MM.1S (cell line): ENCODE measurements at regions not wholly inside any gene's neighbourhood (a gene's known extent, or its start where the extent isn't known, plus 50 kb on each side); places are given as distances from the start of the nearest gene placed in this dataset.

Experiments used
- DNase-seq: peaks from one replicate; pipeline ENCODE4 v3.0.0-alpha.2; 2015
- H2AFZ ChIP-seq: fragments of 300-600 bp; sonication (generic); 2 replicates; pipeline ENCODE4 v1.6.0; 2016; ENCODE audit warnings: antibody characterized with exemption, low read length
- H3F3A ChIP-seq: fragments of 300-600 bp; sonication (generic); 2 replicates; pipeline ENCODE4 v1.6.1; 2016; ENCODE audit warnings: mild to moderate bottlenecking, antibody characterized with exemption, low read length, moderate library complexity, mixed read lengths; ENCODE audit not compliant: insufficient read depth
- H3K27ac ChIP-seq: fragments of 300-600 bp; sonication (generic); 2 replicates; pipeline ENCODE4 v1.5.1; 2016; ENCODE audit warnings: mild to moderate bottlenecking, low read length
- H3K27me3 ChIP-seq: fragments of 300-600 bp; sonication (generic); replicated peaks from 2 replicates; pipeline ENCODE4 v1.6.0; 2016; ENCODE audit warnings: low read length; ENCODE audit not compliant: insufficient read depth
- H3K36me3 ChIP-seq: fragments of 300-600 bp; sonication (generic); replicated peaks from 2 replicates; pipeline ENCODE4 v1.6.1; 2016; ENCODE audit warnings: mild to moderate bottlenecking, low read length, mixed read lengths; ENCODE audit not compliant: insufficient read depth
- H3K4me1 ChIP-seq: fragments of 300-600 bp; sonication (generic); 2 replicates; pipeline ENCODE4 v1.6.1; 2016; ENCODE audit warnings: low read length, mixed read lengths
- H3K4me2 ChIP-seq: fragments of 300-600 bp; sonication (generic); 2 replicates; pipeline ENCODE4 v1.6.0; 2016; ENCODE audit warnings: low read depth, low read length
- H3K4me3 ChIP-seq: fragments of 300-600 bp; sonication (generic); 2 replicates; pipeline ENCODE4 v1.5.1; 2016; ENCODE audit warnings: low read length, mixed read lengths
- H3K79me2 ChIP-seq: fragments of 300-600 bp; sonication (generic); 2 replicates; pipeline ENCODE4 v1.6.1; 2016; ENCODE audit warnings: mixed run types, low read length, mixed read lengths
- H3K9ac ChIP-seq: fragments of 300-600 bp; sonication (generic); 2 replicates; pipeline ENCODE4 v1.6.1; 2016; ENCODE audit warnings: low read length, mixed read lengths
- H3K9me2 ChIP-seq: fragments of 300-600 bp; sonication (generic); replicated peaks from 2 replicates; pipeline ENCODE4 v1.6.1; 2016; ENCODE audit warnings: mild to moderate bottlenecking, low read length, mixed read lengths; ENCODE audit not compliant: insufficient read depth
- H3K9me3 ChIP-seq: fragments of 300-600 bp; sonication (generic); replicated peaks from 2 replicates; pipeline ENCODE4 v1.6.1; 2016; ENCODE audit warnings: mild to moderate bottlenecking, low read length, mixed read lengths; ENCODE audit not compliant: insufficient read depth
- H4K20me1 ChIP-seq: fragments of 300-600 bp; sonication (generic); 2 replicates; pipeline ENCODE4 v1.6.1; 2016; ENCODE audit warnings: mild to moderate bottlenecking, low read length, moderate library complexity, mixed read lengths; ENCODE audit not compliant: insufficient read depth
- EZH2 ChIP-seq: fragments of 300-600 bp; sonication (generic); optimal IDR thresholded peaks from 2 replicates; pipeline ENCODE3; 2017; ENCODE audit warnings: low read depth, mild to moderate bottlenecking, antibody characterized with exemption, low read length, mixed read lengths
- EZH2phosphoT487 ChIP-seq: fragments of 300-600 bp; sonication (generic); IDR thresholded peaks from 2 replicates; pipeline ENCODE4 v1.6.1; 2018; ENCODE audit warnings: antibody characterized with exemption, low read length
- TF ChIP-seq, protein P1 (sequence below): fragments of 300-600 bp; sonication (generic); IDR thresholded peaks from 2 replicates; pipeline ENCODE4 v1.5.1; 2016; ENCODE audit warnings: antibody characterized with exemption, low read length, mixed read lengths

GRCh38 chr15:70187331-70187730, 89.6 kb upstream of the TLE3 start:
- Histone ChIP-seq H3K4me2 (no peak overlapping the region), H3K79me2 (no peaks in the 10 kb centered on the region), H3K9me2 (no peaks in the 10 kb centered on the region), H3K36me3 (no peaks in the 10 kb centered on the region), H3K4me3 (no peak overlapping the region), H3K9me3 (no peaks in the 10 kb centered on the region), H3K4me1 (peaks cover 7% of the 10 kb centered on the region), H3K9ac (no peak overlapping the region), H3F3A (no peaks in the 10 kb centered on the region), H4K20me1 (no peaks in the 10 kb centered on the region), H3K27me3 (no peaks in the 10 kb centered on the region), H3K27ac (no peak overlapping the region), H2AFZ (no peak overlapping the region)
- no peak for TF ChIP-seq EZH2phosphoT487
- no peak for DNase-seq

GRCh38 chr15:70186152-70186551, 88.4 kb upstream of the TLE3 start:
- H3K27ac ChIP-seq = no peak overlapping the region
- no peak overlapping the region for H3K9ac ChIP-seq
- H3K9me3 ChIP-seq = no peaks in the 10 kb centered on the region
- TF ChIP-seq EZH2 = no peak
- TF ChIP-seq, protein P1, sequence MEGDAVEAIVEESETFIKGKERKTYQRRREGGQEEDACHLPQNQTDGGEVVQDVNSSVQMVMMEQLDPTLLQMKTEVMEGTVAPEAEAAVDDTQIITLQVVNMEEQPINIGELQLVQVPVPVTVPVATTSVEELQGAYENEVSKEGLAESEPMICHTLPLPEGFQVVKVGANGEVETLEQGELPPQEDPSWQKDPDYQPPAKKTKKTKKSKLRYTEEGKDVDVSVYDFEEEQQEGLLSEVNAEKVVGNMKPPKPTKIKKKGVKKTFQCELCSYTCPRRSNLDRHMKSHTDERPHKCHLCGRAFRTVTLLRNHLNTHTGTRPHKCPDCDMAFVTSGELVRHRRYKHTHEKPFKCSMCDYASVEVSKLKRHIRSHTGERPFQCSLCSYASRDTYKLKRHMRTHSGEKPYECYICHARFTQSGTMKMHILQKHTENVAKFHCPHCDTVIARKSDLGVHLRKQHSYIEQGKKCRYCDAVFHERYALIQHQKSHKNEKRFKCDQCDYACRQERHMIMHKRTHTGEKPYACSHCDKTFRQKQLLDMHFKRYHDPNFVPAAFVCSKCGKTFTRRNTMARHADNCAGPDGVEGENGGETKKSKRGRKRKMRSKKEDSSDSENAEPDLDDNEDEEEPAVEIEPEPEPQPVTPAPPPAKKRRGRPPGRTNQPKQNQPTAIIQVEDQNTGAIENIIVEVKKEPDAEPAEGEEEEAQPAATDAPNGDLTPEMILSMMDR = no peak
- H3K4me2 ChIP-seq = no peak overlapping the region
- no peaks in the 10 kb centered on the region for H3K79me2 ChIP-seq
- no peaks in the 10 kb centered on the region for H3K9me2 ChIP-seq
- no peaks in the 10 kb centered on the region for H3K36me3 ChIP-seq
- no peaks in the 10 kb centered on the region for H4K20me1 ChIP-seq
- no peaks in the 10 kb centered on the region for H3F3A ChIP-seq
- no peak for DNase-seq
- peaks cover 7% of the 10 kb centered on the region for H3K4me1 ChIP-seq
- H3K27me3 ChIP-seq = no peaks in the 10 kb centered on the region
- H3K4me3 ChIP-seq = no peak overlapping the region
- H2AFZ ChIP-seq = no peak overlapping the region

GRCh38 chr15:70185251-70185711, 87.6 kb upstream of the TLE3 start:
- no peaks in the 10 kb centered on the region for H3K36me3 ChIP-seq
- no peak for TF ChIP-seq EZH2phosphoT487
- TF ChIP-seq, protein P1 = no peak
- TF ChIP-seq EZH2 = no peak
- no peak overlapping the region for H3K27ac ChIP-seq
- no peaks in the 10 kb centered on the region for H3F3A ChIP-seq
- no peaks in the 10 kb centered on the region for H3K9me2 ChIP-seq
- H3K27me3 ChIP-seq = no peaks in the 10 kb centered on the region
- DNase-seq = no peak
- peaks cover 7% of the 10 kb centered on the region for H3K4me1 ChIP-seq
- no peak overlapping the region for H2AFZ ChIP-seq
- H3K4me3 ChIP-seq = no peak overlapping the region
- H3K4me2 ChIP-seq = no peak overlapping the region
- no peaks in the 10 kb centered on the region for H3K79me2 ChIP-seq
- no peaks in the 10 kb centered on the region for H4K20me1 ChIP-seq
- H3K9ac ChIP-seq = no peak overlapping the region
- no peaks in the 10 kb centered on the region for H3K9me3 ChIP-seq

DNA sequence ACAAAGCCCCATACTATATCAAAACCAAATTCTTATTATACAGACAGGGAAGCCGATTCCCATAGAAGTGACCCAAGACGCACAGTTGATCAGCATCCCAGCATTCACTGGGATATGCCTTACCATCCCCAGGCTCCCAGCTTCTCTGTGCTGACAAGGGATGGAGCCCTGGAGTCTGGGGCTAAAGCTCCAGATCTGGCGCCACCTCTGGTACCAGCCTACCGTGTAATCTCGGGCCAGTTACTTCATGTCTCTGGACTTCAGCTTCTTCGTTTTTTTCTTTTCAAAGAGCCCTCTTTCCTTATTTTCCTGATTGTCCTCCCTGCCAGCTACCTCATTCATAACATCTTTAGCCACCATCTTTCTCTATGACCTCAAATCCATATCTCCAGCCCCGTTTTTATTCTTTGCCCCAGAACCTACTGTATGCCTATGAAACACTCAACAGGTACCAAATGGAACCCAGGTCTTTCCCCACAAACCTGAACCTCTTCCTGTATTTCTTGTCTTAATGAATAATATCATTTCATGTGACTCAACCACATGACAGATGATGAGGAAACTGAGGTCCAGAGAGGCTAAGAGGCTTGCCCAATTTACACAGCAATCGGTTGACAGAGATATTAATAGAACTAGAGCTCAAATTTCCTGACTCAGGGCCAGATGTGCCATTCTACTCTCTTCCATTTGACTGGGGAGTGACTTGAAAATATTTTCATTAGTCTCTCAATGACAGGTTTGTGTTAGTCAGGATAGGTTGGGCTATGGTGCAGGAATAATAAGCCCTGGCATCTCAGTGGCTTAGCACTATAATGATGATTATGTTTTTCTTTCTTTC, 85.4 kb upstream of the TLE3 start:
- no peaks in the 10 kb centered on the region for H3K9me2 ChIP-seq
- H3K4me2 ChIP-seq = peak overlapping the region; percentile 13; the same call in 1 of the 2 replicates
- H3K4me3 ChIP-seq = no peak overlapping the region
- H4K20me1 ChIP-seq = no peaks in the 10 kb centered on the region
- H3K9me3 ChIP-seq = no peaks in the 10 kb centered on the region
- H3K79me2 ChIP-seq = no peaks in the 10 kb centered on the region
- H3K36me3 ChIP-seq = no peaks in the 10 kb centered on the region
- H3K4me1 ChIP-seq = peaks cover 7% of the 10 kb centered on the region
- H3K27ac ChIP-seq = no peak overlapping the region
- H3F3A ChIP-seq = no peaks in the 10 kb centered on the region
- TF ChIP-seq EZH2phosphoT487 = no peak
- TF ChIP-seq, protein P1 = no peak
- TF ChIP-seq EZH2 = no peak
- peak; percentile 22 for DNase-seq
- no peak overlapping the region for H2AFZ ChIP-seq
- no peaks in the 10 kb centered on the region for H3K27me3 ChIP-seq
- no peak overlapping the region for H3K9ac ChIP-seq
